SH-SY5Y (cell line): ENCODE measurements at regions not wholly inside any gene's neighbourhood (a gene's known extent, or its start where the extent isn't known, plus 50 kb on each side); places are given as distances from the start of the nearest gene placed in this dataset.

Experiments
- GATA2 ChIP-seq: IDR thresholded peaks from 2 replicates; pipeline ENCODE4 v1.6.1; 2011; ENCODE audit warnings: mild to moderate bottlenecking, low read depth, low read length
- GATA3 ChIP-seq: IDR thresholded peaks from 2 replicates; pipeline ENCODE4 v1.6.1; 2011; ENCODE audit warnings: low read depth, mild to moderate bottlenecking, low read length, moderate library complexity

DNA sequence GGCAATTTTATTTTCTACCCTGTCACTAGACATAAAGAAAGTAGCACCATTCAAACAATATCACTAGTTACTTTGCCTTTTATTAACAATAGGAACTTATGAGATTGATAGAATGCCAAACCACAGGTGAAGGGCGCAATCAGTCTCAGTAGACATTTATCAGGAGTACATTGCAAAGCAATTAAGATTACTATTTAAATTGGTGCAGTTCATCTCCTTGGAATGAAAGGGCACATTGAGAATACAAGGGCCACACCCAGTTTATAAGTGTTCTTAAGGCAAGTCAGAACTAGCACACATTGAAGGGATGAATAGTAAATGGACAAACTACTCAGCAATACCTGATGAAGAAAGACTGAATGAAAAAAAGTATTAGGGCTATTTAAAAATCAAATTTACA is 601.4 kb downstream of the C12orf50 start:
- TF ChIP-seq GATA2, result no peak
- TF ChIP-seq GATA3, result no peak

DNA sequence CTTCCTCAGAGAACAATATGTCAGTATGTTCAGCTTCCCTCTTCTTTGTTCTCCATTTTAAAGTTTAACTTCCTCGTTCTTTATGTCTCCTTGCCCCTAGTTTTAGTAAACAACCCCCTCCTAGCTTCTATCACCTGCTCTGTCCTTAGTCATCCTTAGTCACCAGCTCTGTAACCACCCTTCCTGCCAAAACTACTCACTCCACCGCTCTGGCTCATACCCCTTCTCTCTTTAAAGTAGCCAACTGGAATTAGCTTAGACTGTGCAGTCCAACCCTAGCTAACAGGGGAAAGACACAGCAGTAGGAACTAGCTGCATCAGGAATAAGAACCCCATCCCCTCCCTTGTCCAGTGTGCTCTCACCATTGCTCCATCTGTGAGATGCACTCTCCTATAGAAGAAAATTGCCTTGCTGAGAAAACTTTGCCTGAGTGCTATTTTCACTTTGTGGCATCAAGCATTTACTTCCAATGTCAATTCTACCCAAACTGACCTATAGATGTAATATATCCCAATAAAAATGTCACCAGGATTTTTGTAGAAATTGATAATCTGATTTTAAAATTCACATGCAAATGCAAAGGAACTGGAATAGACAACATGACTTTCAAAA is 603.2 kb downstream of the C12orf50 start:
- TF ChIP-seq GATA3, result no peak
- no peak for TF ChIP-seq GATA2

DNA sequence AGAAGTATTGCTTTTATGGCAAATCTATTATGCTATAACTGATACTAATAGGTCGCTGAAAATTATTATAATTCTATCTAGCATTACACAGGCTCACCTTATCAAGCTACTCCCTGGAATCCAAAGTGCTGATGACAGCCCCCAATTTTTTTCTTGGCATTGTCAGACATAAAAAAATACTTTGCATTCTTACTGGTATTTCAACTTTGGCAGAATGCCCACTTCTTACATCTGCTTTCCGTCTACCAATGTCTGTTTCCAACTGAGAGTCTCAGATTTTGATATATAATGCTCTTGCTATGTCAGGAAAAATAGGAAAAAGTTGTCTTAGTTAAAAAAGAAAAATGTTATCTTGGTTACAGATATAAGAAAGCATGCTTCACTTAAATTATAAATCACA is 615.4 kb downstream of the C12orf50 start:
- TF ChIP-seq GATA3 (no peak), GATA2 (no peak)

DNA sequence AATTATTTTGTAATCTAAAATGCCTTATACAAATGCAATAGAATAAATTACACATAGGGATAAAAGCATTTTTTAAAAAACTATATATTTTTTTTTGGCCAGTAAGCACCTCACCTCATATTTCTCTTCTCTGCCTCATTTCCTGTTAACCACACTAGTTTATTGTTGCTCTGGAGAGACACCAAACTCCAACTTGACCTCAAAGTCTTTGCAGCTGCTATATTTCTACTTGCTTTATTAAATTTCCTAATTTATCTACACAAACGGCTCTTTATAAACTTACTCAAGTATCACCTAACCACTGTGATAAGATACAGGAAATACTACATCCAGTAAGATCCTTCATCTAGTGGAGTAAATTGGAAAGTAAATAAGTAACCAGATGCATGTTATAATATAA is 622.3 kb downstream of the C12orf50 start:
- TF ChIP-seq GATA3 (no peak), GATA2 (no peak)

DNA sequence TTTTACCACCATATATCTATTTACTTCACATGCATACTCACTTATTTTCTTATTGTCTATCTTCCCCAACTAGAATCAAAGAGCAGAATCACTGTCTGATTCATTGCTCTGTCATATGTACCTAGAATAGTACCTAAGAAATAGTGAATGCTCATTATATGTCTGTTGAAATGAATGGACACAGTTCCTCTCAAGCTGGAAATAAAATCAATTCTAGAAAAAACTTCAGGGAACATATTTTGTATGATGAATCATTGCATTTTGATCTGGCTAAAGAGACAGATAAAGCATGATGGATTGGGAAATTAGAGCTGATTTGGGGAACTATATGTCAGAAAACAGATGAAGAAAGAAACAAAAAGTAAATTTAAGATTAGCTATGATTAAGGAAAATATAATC is 623.3 kb downstream of the C12orf50 start:
- TF ChIP-seq GATA2, result no peak
- TF ChIP-seq GATA3, result no peak

DNA sequence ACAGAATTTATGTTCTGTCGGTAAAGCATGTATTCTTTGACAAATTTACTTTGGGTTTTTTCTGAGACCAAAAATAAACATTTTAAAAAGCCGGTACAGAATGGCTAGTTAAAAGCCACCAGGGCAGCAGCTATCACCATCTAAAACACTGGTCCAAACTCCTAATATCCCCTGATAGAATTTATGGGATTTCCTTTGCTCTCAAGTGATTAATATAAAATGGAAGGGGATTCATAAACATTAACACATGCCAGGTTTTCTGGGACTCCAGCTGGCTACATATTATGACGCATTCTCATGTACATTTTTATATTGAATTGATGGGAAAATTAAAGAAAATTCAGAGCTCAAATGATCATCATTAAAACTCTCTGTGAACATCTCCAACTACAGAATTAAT is 640.8 kb downstream of the C12orf50 start:
- TF ChIP-seq GATA3, result no peak
- TF ChIP-seq GATA2, result no peak

DNA sequence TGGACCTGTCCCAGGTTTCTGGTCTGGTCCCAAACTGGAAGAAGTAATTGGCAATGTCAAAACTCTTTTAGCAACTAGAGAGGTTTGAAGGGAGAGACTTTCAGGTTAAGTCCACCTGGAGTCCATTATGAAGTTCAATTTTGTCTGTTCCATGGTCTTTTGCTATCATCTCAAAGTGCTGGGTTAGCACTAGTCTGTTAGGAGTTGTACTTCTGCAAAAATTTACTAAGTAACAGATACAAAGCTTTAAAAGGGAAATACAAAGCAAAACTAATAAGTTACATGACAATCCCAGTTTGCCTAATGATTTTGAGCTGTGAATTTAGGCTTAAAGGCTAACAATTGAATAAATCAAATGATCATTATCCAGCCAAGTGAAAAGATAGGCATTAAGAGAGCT is 643.9 kb downstream of the C12orf50 start:
- TF ChIP-seq GATA3 (no peak), GATA2 (no peak)

DNA sequence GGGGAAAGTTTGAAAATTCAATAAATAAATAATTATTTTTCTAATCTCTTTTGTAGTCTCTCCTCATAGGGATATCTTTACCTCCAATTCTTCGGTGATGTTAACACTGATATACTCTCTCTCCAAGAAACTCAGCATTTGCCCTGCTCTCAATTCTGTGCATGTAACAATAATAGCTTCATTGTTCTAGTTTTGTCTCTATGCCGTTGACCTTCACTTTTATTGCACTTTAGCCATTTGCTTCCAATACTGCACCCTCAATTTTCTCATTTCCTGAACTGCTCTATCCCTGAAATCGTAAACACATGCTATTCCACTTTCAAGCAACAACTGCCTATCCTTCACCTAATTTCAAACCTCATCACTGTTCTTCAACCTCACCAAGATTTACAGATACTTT is 645.0 kb downstream of the C12orf50 start:
- TF ChIP-seq GATA3, result no peak
- no peak for TF ChIP-seq GATA2

DNA sequence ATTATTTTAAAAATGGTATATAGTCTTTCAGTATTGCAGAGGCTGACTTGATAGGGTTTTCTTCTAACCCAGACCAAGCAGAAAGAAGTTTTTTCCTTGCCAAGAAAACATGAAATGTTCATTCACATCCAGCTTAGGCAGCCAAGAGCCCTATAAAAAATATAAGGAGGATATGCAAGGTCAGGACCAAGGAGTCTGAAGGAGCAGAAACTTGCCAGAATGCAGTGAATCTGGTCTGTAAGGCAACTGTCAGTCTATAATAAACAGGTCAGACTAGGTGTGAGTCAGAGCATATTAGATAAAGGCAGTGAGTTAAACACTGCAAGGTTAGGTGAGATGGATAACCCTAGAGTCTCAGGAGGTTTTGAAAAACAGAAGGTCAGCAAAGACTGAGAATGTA is 645.5 kb downstream of the C12orf50 start:
- TF ChIP-seq GATA3, result no peak
- TF ChIP-seq GATA2, result no peak

DNA sequence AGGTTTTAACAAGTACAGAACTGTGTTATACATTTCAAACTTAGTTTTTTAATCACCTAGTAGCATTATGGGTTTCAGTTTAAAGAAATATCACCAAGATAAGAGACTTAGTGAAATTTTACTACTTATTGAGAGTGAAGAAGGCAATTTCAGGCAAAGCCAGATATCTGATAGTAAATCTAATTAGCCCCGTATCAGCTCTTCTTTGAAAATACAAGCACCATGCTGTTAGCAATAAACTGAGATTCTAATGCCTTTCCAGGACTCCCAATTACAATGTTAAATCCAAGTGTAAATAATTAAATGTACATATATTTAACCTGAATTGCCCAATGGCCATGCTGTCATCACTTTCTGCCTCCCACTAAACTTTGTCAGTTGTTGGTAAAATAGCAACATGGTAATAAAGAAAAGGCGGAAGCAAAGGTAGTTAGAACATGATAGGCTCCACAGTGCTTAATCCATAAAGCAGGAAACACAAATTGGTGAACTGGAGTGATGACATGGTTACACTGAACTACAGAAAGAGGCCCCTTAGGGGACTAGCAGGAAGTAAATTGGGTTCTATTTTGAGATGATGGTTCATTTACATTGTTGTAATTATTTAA is 646.1 kb downstream of the C12orf50 start:
- no peak for TF ChIP-seq GATA2
- no peak for TF ChIP-seq GATA3

DNA sequence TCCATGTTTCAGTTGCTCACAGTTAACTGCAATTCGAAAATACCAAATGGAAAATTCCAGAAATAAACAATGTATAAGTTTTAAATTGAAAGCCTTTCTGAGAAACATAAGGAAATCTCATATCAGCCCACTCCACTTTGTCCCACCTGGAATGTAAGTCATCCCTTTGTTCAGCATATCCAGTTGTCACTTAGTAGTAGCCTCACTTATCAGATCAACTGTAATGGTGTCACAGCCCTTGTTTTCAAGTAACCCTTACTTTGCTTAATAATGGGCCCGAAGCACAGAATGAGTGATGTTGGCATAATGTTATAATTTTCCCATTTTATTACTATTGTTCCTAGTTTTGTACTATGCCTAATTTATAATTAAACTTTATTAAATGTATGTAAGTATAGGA is 646.8 kb downstream of the C12orf50 start:
- no peak for TF ChIP-seq GATA2
- no peak for TF ChIP-seq GATA3

DNA sequence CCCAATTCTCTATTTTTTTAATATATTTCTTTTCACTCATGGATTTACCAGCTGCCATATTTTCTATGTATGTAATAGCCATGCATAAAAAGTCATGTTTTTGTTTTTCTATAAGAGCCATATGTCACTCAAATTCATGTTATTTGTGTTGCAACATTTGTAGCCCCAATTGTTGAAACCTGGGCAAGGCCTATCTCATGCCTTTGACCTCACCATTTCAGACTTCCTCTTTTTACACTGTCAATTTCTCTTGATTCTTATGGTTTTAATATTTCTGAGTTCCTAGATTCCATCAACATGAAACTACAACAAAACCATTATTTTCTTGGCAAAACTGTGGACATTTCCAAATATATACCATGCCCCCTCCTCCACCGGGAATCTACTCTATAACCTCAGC is 647.5 kb downstream of the C12orf50 start:
- no peak for TF ChIP-seq GATA2
- no peak for TF ChIP-seq GATA3

DNA sequence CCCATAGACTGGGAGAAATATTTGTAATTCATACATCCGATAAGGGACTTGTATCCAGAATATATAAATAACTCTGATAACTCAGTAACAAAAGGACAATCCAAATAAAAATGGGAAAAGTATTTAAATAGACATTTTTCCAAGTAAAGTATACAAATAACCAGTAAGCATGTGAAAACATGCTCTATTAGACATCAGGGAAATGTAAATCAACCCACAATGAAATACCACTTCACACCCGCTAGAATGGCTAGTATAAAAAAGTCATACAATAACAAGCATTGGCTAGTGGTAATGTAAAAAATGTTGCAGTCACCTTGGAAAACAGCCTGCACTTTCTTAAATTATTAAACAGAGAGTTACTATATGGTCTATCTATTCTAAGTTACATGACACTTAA is 650.7 kb downstream of the C12orf50 start:
- TF ChIP-seq GATA2, result no peak
- no peak for TF ChIP-seq GATA3

DNA sequence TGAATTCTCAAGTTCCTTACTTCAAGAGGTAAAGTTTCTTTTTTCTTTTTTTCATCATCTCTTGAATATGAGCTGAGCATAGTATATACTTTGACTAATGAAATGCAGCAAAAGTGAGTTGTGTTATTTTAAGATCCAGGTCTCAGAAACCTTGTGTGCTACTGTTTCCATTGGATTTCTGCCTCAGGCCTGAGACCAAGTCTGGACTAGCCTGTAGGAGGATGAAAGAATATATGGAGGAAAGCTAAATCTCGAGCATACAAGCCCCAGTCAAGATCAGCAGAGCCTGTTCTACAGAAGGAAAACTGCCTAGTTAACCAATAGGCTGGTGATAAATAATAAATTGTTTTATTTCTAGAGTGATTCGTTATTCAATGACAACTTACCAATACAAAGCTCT is 652.5 kb downstream of the C12orf50 start:
- no peak for TF ChIP-seq GATA3
- no peak for TF ChIP-seq GATA2

DNA sequence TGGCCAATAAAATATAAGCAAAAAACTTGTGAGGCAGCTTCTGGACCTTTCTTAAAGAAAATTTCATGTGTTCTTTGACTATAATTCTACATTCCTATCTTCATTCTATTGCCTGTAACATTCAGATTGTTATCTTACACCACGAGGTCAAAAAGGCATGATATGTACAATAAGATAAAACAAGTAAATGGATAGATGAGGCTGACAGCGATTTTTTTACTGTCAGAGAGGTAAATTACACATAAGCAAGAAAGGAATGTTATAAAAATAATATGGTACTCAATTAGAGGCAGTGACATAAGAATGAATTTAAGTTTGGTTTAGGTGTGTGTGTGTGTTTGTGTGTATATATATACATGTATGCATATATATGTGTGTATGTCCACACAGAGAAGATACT is 660.0 kb downstream of the C12orf50 start:
- TF ChIP-seq GATA2, result no peak
- TF ChIP-seq GATA3, result no peak

DNA sequence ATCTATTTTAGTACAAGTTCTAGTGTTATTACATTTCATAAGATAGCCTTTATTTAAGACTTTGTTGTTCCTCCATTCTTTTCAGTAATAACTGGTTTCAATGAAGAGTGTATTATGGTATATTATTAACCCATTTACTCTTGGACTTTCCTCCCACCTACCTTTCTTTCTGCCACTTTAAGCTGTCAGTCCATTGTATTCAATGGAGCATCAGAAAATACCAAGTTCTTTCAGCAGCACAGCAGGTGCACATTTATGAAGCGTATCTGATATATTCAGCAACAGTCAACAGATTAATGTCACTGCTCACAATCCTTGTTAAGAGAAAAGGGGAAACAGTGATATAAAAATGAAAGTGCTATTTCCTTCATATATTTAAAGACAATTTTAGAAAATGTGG is 660.9 kb downstream of the C12orf50 start:
- no peak for TF ChIP-seq GATA2
- no peak for TF ChIP-seq GATA3

DNA sequence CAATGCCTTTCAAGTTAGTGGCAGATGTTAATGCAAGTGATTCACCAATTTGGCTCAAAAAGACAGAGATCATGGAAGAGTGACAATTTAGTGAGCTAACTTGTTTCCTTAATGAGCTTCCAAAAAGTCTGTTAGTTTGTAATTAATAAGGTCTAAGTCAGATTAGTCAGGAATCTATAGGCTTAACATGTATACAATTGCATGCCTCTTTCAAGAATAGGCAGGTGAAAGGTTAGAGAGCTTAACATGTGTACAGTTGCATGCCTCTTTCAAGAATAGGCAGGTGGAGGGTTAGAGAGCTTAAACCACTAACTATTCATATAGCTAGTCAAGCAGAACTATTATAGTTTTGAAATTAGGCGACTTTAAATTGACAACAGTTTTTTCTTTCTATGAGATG is 663.8 kb downstream of the C12orf50 start:
- TF ChIP-seq GATA3 (no peak), GATA2 (no peak)
